Testis (tissue), 2 donors: ENCODE measurements at regions not wholly inside any gene's neighbourhood (a gene's known extent, or its start where the extent isn't known, plus 50 kb on each side); places are given as distances from the start of the nearest gene placed in this dataset.

Source experiments
- DNase-seq: peaks from one replicate; pipeline ENCODE4 v3.0.0-alpha.2; 2019
- H3K27ac ChIP-seq, 2 donors: fragments of 200-600 bp; sonication (generic); one replicate each; pipeline ENCODE4 v1.5.1; 2019
- H3K27me3 ChIP-seq: fragments of 200-600 bp; sonication (generic); one replicate; pipeline ENCODE4 v1.5.1; 2019
- H3K36me3 ChIP-seq: fragments of 200-600 bp; sonication (generic); one replicate; pipeline ENCODE4 v1.5.1; 2017; ENCODE audit warnings: low read depth; ENCODE audit errors: missing control alignments
- H3K4me1 ChIP-seq: fragments of 200-600 bp; sonication (generic); one replicate; pipeline ENCODE4 v1.5.1; 2019
- H3K4me3 ChIP-seq, 2 donors: fragments of 200-600 bp; sonication (generic); one replicate each; pipeline ENCODE4 v1.5.1; 2017 to 2019
- H3K9me3 ChIP-seq: fragments of 200-600 bp; sonication (generic); one replicate; pipeline ENCODE4 v1.5.1; 2017
- CTCF ChIP-seq, 3 experiments: fragments of 450-650 bp in 2 of 3; fragments of 200-600 bp in 1 of 3; sonication (generic) in 1 of 3; IDR thresholded peaks; one replicate each; pipeline ENCODE4 v1.5.1; 2016 to 2019; ENCODE audit warnings: antibody characterized with exemption in 3 of 3, mild to moderate bottlenecking in 2 of 3, moderate library complexity in 1 of 3
- POLR2A ChIP-seq: fragments of 450-650 bp; IDR thresholded peaks from one replicate; pipeline ENCODE4 v1.6.1; 2017; ENCODE audit warnings: antibody characterized with exemption, mild to moderate bottlenecking, moderate library complexity
- WGBS, 2 donors: methylation state at CpG; one replicate each; pipeline ENCODE4 v1.1.5; 2018; 5-methylcytosine and 5-hydroxymethylcytosine counted together
- intact Hi-C: fragments of 100-400 bp; cut with DNase I; formaldehyde crosslinking; loops from one replicate; pipeline ENCODE4 v1.15.1; 2023; ENCODE audit warnings: low total_unique reads

DNA sequence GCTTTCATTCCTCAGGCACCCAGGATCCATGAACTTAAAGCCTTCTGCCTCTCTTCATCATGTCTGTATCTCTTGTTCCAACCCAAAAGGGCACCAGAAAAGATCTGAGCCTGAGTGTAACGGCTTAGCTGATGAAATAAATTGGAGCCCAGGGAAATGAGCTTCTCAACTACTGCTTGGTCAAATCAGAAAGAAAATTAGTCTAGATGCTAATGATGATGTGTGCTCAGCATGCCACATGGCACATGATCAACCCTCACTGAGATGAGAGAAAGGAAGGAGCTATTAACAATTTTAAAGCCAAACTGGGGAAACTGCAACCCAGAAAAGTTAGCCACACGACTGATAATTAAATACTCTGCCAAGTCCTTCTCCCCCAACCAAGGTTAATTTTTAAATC is 325.7 kb downstream of the CNTN3 start:
- intact Hi-C loops, result no loop called here
- 41% methylated on average over 2 of the region's 2 CpGs for WGBS, 2 donors
- Histone ChIP-seq H3K27me3 (no peaks in the 10 kb centered on the region), H3K36me3 (no peaks in the 10 kb centered on the region), H3K4me3 (no peak overlapping the region), H3K27ac (no peak overlapping the region), H3K4me1 (no peaks in the 10 kb centered on the region), H3K9me3 (no peaks in the 10 kb centered on the region)
- DNase-seq, result no peak
- TF ChIP-seq POLR2A (no peak), CTCF (IDR thresholded peaks at IDR 0.05) (no peak)

DNA sequence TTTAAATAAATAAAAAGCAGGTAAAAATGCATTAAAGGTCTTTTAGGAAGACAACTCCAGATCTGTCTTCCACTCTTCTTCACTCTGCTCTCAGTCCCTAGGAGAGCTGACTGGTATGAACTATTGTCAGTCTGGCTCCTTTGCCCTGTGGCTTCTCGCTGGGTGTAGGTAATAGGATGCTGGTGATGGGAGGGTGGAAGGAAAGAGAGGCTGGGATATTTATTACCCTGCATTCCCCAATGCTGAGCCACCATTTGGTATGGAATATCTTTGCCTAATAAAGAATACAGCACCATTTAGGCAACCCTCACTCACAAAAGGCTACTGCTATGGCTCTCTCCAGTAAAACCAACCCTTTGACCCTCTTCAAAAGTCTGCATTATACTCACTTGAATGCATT is 326.9 kb downstream of the CNTN3 start:
- WGBS, 2 donors, result 70 to 97% methylated on average over 1 of the region's 1 CpG
- intact Hi-C loops, result no loop called here
- H3K27ac ChIP-seq, result no peak overlapping the region

DNA sequence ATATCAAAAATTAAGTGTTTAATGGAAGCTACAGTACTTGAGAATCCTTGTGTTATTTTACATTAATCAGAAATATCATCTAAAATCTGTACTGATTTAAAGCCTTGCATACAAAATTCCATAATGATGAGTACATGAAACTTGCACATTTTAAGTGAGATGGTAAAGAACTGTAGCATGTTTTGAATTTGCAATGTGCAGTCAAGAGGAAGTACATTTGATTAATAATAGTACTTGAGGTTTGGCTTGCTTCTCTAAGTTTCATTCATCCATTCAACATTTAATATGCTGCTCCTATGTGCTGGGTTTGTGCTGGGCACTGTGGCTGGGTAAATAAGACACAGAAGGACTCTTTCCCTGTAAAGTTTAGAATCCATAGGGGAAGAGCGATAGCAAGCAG is 332.3 kb downstream of the CNTN3 start:
- H3K4me1 ChIP-seq, result no peaks in the 10 kb centered on the region
- 93 to 95% methylated on average over 1 of the region's 1 CpG for WGBS, 2 donors
- no peak overlapping the region for H3K4me3 ChIP-seq
- H3K36me3 ChIP-seq, result no peaks in the 10 kb centered on the region
- intact Hi-C loops, result no loop called here
- TF ChIP-seq CTCF (IDR thresholded peaks at IDR 0.05), result no peak
- no peak for TF ChIP-seq POLR2A
- H3K27ac ChIP-seq, result no peak overlapping the region
- H3K27me3 ChIP-seq, result no peaks in the 10 kb centered on the region
- no peaks in the 10 kb centered on the region for H3K9me3 ChIP-seq
- no peak for DNase-seq

More for the DNA sequence above, 326.9 kb downstream of the CNTN3 start:
- H3K9me3 ChIP-seq, result no peaks in the 10 kb centered on the region
- H3K4me3 ChIP-seq, result no peak overlapping the region
- TF ChIP-seq POLR2A, result no peak
- TF ChIP-seq CTCF (IDR thresholded peaks at IDR 0.05), result no peak
- no peak for DNase-seq
- H3K27me3 ChIP-seq, result no peaks in the 10 kb centered on the region
- no peaks in the 10 kb centered on the region for H3K36me3 ChIP-seq
- H3K4me1 ChIP-seq, result no peaks in the 10 kb centered on the region

GRCh38 chr3:74281705-74282104 is 332.8 kb downstream of the CNTN3 start:
- Histone ChIP-seq H3K9me3 (no peaks in the 10 kb centered on the region), H3K27me3 (no peaks in the 10 kb centered on the region), H3K36me3 (no peaks in the 10 kb centered on the region), H3K4me1 (no peaks in the 10 kb centered on the region), H3K4me3 (no peak overlapping the region), H3K27ac (no peak overlapping the region)
- intact Hi-C loops, result no loop called here
- WGBS, 2 donors, result 74 to 94% methylated on average over 1 of the region's 1 CpG
- no peak for TF ChIP-seq POLR2A
- DNase-seq, result no peak

DNA sequence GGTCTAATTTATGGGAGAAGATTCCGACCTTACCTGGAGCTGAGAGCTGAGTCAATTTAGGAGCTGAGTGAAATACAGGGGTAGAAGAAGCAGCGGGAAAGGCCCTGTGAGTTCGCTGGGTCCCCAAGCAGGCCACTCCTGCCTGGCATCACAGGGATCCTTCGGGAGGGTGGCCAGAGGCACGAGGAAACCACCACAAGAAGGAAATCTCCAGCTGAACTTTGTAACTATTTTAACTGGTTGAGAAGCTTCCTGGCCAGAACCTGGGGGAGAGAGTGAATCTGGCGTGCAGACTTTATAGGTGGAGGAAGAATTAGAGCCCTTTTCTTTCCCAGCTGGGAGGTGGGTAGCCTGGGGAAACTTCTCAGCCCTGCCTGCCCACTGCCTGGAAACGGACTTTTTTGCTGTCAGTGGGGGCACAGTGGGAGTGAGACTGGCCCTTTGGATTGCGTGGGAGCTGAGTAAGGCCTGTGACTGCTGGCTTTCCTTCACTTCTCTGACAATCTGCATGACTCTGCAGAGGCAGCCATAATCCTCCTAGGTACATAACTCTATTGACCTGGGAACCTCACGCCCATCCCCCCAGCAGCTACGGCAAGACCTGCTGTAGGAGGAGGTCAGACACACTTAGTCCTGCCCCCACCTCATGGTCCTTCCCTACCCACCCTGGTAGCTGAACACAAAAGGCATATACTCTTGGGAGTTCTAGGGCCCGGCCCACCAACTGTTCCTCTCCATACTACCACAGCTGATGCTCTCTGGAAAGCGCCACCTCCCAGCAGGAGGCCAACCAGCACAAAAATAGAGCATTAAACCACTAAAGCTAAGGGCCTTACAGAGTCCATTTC is 340.7 kb downstream of the CNTN3 start:
- Histone ChIP-seq H3K27me3 (no peaks in the 10 kb centered on the region), H3K36me3 (no peaks in the 10 kb centered on the region), H3K4me3 (no peak overlapping the region), H3K4me1 (no peaks in the 10 kb centered on the region), H3K9me3 (no peaks in the 10 kb centered on the region), H3K27ac (no peak overlapping the region)
- 75 to 76% methylated on average over 11 to 12 of the region's 12 CpGs for WGBS, 2 donors
- DNase-seq, result peak; percentile 32
- intact Hi-C loops, result no loop called here
- TF ChIP-seq POLR2A (no peak), CTCF (IDR thresholded peaks at IDR 0.05) (no peak)
